GM12892 (cell line): ENCODE measurements at regions not wholly inside any gene's neighbourhood (a gene's known extent, or its start where the extent isn't known, plus 50 kb on each side); places are given as distances from the start of the nearest gene placed in this dataset.

Experiments
- POLR2A ChIP-seq: IDR thresholded peaks from 2 replicates; pipeline ENCODE4 v1.6.1; 2011; ENCODE audit warnings: low read depth, low read length, control low read depth
- POLR2AphosphoS5 ChIP-seq: IDR thresholded peaks from 2 replicates; pipeline ENCODE4 v1.6.1; 2011; ENCODE audit warnings: low read depth, low read length, control low read depth

DNA sequence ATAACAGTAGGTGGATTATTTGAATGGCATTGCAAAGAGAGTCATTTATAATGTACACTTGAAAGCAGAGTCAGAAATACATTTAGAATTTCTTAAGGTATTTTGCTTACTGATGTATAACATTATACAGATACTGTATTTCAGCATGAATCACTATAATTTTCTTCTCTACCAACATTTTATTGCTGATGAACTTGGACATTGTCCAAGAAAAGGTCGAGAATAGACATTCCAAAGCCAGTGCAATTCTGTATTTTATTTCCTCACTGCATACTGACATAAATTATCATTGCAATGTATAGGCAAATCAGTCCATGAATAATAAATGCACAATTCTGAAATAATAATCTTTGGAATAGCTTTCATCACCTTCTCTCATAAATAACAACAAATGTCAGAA is 1420.0 kb upstream of the EYS start:
- TF ChIP-seq POLR2AphosphoS5 (no peak), POLR2A (no peak)
